Nucleus accumbens (tissue), 56 donors: ENCODE measurements at regions not wholly inside any gene's neighbourhood (a gene's known extent, or its start where the extent isn't known, plus 50 kb on each side); places are given as distances from the start of the nearest gene placed in this dataset.
"Not testable (repeated sequence)": the region's sequence is repeated elsewhere in the genome, so short reads cannot be mapped to it uniquely, and the experiment has no call there.

Experiments
- DNase-seq, 56 donors: peaks; one replicate each; lab custom pipeline; 2025; lab: John Stamatoyannopoulos, UW

- DNase-seq: no peak
Measured at GRCh38 chr6:170042123-170042522, 248.8 kb downstream of the DLL1 start.

DNA sequence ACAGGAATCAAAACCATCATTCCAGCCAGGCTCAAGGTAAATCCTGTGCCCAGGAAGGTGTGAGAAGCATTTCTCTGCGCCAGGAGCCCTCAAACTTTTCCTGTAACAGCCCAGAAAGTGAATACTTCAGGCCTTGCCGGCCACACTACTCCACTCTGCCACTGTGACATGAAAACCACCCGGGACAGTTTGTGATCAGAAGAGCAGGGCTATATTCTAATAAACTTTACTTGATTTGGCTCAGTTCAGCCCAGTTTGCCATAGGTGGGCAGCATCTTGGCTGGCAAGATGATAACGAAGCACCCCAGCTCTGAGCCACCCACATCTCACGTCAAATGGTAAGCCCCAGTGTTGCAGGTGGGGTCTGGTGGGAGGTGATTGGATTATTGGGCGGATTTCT, 249.4 kb downstream of the DLL1 start:
- DNase-seq: no peak

- DNase-seq: no peak
Measured at GRCh38 chr6:170040906-170041305, 250.0 kb downstream of the DLL1 start.

GRCh38 chr6:170040115-170040500, 250.8 kb downstream of the DLL1 start:
- no peak for DNase-seq

DNA sequence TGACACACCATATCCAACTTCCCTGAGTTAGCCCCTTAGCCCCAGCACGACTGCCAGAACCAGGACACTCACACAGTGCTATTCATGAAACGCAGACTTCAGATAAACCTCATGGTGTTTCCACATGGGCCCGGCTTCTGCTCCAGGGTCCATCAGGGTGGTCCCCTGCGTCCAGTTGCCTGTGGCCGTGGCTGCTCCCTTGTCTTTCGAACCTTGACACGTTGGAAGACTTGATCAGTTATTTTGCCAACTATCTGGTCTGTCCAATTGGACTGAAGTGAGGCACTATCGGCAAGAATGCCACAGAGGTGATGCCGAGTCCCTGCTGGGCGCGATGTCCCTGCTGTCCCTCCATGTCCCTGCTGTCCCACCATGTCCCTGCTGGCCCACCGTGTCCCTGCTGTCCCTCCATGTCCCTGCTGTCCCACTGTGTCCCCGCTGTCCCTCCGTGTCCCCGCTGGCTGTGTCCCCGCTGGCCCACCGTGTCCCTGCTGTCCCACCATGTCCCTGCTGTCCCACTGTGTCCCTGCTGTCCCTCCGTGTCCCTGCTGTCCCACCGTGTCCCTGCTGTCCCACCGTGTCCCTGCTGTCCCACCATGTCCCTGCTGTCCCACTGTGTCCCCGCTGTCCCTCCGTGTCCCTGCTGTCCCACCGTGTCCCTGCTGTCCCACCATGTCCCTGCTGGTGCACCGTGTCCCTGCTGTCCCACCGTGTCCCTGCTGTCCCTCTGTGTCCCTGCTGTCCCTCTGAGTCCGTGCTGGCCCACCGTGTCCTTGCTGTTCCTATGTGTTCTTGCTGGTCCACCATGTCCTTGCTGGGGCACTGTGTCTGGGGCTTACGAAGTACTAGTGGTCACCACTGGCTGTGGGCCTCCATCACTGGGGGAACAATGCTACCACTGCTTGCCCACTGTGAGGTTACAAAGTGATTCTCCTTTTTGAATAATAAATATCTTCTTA, 251.4 kb downstream of the DLL1 start:
- no peak for DNase-seq

DNA sequence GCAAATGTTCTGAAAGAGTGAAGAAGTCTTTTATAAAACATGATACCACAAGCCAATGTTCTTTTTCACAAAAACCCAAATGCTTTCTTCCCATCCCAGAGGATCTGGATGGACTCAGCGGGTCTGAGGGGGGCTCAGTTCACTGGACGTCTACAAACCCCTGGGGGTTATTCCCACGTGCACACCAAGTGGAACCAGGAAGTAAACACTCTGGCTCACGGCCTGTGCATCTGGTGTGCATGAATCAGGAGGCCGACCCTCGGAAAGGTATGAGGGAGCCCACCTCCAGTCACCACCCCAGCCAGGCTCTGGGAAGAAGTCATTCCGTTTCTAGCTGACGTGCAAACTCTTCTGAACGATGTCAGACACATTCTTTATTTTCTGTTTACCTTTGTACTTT, 252.2 kb downstream of the DLL1 start:
- DNase-seq: no peak

DNA sequence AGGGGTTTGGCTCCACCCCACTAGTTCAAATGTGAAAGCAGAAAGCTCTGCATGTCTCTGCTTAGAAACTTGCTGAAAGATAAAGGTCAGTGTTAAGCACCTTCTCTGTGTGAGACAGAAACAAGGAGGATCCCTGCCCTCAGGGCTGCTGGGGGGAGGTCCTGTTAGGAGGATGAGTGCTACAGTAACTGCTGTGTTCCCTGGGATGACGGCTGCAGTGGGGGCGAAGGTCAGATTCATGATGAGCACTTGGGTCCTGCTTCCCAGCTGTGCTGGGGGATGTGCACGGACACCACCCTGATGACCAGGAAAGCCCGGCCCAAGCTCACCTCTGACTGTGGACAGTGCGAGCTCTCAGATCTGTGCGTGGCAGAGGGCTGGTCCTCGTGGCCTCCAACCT, 252.6 kb downstream of the DLL1 start:
- DNase-seq: no peak

DNA sequence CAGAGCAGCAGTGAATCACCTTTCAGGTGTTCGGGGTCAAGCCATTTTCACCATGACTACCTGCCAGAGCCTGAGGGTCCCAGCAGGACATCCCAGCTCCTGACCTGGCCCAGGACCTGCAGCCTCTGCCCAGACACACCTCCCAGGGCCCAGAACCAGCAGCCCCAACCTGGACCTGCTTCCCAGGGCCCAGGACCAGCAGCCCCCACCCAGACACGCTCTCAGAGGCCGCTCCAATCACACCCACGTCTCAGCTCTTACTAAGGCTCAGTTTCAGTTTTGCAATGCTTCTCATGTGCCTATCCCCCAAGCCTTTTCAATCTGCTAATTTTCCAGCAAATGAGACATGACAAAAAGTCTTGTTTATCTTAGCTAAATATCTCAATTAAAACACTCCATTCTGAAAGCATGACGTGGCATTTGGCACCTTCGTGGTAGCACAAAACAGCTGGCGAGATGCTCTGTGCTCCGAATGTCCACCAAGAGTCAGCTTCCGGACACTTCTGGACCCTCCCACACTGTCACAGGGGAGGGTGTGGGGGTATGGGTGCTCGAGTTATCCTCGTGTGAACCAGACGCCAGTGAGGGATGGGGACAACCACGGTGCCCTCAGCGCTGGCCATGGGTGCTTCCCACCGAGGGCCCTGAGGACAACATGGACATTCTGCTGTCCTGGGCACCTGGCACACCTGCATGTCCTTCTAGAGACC, 253.2 kb downstream of the DLL1 start:
- no peak for DNase-seq

GRCh38 chr6:170036916-170037315, 254.0 kb downstream of the DLL1 start:
- no peak for DNase-seq

DNA sequence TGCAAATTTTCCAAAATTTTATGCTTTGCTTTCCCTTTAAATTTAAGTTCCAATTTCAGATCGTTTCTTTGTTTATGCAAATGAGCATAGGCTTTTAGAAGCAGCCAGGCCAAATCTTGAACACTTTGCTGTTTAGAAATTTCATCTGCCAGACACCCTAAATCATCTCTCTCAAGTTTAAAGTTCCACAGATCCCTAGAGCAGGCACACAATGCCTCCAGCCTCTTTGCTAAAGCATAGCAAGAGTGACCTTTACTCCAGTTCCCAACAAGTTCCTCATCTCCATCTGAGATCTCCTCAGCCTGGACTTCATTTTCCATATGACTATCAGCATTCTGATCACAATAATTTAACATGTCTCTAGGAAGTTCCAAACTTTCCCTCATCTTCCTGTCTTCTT, 254.5 kb downstream of the DLL1 start:
- not testable (repeated sequence) for DNase-seq

DNA sequence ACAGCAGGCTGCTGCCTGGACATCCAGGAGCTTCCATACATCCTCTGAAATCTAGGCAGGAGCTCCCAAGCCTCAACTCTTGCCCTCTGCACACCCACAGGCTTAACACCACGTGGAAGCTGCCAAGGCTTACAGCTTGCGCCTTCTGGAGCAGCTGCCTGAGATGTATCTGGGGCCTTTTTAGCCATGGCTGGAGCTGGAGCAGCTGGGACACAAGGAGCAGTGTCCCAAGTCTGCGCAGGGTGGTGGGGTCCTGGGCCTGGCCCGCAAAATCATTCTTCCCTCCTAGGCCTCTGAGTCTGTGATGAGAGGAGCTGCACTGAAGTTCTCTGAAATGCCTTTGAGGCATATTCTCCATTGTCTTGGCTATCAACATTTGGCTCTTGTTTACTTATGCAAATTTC, 255.0 kb downstream of the DLL1 start:
- no peak for DNase-seq

DNA sequence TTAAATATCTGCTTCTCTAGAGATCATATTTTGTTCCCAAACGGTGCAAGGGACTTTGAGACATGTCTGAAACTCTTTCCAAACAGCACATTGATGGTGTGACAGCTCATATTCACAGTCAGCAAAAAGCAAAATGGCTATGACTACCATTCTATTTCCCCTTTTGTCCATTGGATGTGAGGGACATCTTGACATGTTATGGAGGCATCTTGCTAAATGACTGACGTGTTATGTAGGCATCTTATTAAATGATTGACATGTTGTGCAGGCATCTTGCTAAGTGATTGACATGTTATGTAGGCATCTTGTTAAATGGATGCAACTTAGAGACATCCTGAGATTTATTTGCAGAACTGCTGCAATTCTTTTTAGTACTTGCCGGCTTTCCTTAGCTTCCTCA, 255.8 kb downstream of the DLL1 start:
- no peak for DNase-seq

DNA sequence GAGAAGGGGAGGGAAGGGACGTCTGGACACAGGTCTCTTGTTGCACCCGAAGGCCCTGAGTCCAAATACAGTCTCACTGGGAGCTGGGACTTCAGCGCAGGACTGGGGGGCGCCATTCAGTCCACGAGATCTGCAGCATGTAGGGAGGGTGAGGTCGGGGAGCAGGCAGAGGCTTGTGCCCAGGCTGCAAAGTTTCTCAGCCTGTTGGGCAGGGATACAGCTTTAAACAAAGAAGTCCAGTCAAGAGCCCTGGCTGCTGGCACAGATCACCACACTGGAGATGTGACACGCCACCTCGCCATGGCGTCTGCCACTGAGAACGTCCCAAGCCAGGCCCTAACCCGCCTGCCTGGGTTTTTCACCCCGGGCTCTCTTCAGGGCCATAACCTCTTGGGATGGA, 256.6 kb downstream of the DLL1 start:
- DNase-seq: peak in 34 of 56 donors; percentile 11 to 74 (median 32)

- no peak for DNase-seq
Measured at GRCh38 chr6:170033666-170034065, 257.2 kb downstream of the DLL1 start.

GRCh38 chr6:170032706-170033309, 258.1 kb downstream of the DLL1 start:
- DNase-seq: no peak

- no peak for DNase-seq
Measured at GRCh38 chr6:170032197-170032596, 258.7 kb downstream of the DLL1 start.

GRCh38 chr6:170031684-170032121, 259.2 kb downstream of the DLL1 start:
- no peak for DNase-seq

GRCh38 chr6:170030821-170031471, 259.9 kb downstream of the DLL1 start:
- no peak for DNase-seq

GRCh38 chr6:170030284-170030815, 260.5 kb downstream of the DLL1 start:
- no peak for DNase-seq
